ENCODE measurements at regions not wholly inside any gene's neighbourhood (a gene's known extent, or its start where the extent isn't known, plus 50 kb on each side); places are given as distances from the start of the nearest gene placed in this dataset.

DNA sequence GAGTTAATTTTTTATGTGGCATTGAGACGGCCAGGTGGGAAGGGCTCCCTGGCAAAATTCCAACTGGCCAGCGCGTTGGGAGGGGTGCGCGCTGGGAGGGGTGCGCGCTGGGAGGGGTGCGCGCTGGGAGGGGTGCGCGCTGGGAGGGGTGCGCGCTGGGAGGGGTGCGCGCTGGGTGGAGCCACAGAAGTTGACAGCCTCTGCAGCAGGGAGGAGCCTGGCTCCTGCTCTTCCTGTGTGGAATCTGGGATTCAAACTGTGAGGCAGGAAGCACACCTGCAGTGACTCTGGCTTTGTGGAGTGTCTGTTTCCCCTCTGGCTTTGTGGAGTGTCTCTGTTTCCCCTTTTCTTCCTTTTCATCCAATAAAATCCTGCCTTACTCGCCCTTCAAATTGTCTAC, 147.9 kb upstream of the CBLN2 start:
- H3K9me3 ChIP-seq (ENCODE audit: control insufficient read depth, low read depth, low read length), result no peaks in the 10 kb centered on the region
- peak overlapping the region; percentile 25 for H3K27ac ChIP-seq (ENCODE audit: low read length)
- H3K27me3 ChIP-seq (ENCODE audit: control insufficient read depth, insufficient read depth, low read length), result no peaks in the 10 kb centered on the region
- H3K36me3 ChIP-seq (ENCODE audit: control insufficient read depth, low read depth, low read length), result no peaks in the 10 kb centered on the region
- H3K4me3 ChIP-seq (ENCODE audit: low read length), result peak overlapping the region; percentile 15
- H3K9ac ChIP-seq (ENCODE audit: low read length), result no peak overlapping the region
- H3K4me1 ChIP-seq (ENCODE audit: control insufficient read depth, low read depth, low read length), result peaks cover 17% of the 10 kb centered on the region

- Histone ChIP-seq H3K27ac (ENCODE audit: low read length) (no peak overlapping the region), H3K27me3 (ENCODE audit: control insufficient read depth, insufficient read depth, low read length) (no peaks in the 10 kb centered on the region), H3K9me3 (ENCODE audit: control insufficient read depth, low read depth, low read length) (no peaks in the 10 kb centered on the region), H3K36me3 (ENCODE audit: control insufficient read depth, low read depth, low read length) (no peaks in the 10 kb centered on the region), H3K4me3 (ENCODE audit: low read length) (no peak overlapping the region), H3K4me1 (ENCODE audit: control insufficient read depth, low read depth, low read length) (peaks cover 10% of the 10 kb centered on the region), H3K9ac (ENCODE audit: low read length) (no peak overlapping the region)
Measured at GRCh38 chr18:72687736-72688135, 143.6 kb upstream of the CBLN2 start.

DNA sequence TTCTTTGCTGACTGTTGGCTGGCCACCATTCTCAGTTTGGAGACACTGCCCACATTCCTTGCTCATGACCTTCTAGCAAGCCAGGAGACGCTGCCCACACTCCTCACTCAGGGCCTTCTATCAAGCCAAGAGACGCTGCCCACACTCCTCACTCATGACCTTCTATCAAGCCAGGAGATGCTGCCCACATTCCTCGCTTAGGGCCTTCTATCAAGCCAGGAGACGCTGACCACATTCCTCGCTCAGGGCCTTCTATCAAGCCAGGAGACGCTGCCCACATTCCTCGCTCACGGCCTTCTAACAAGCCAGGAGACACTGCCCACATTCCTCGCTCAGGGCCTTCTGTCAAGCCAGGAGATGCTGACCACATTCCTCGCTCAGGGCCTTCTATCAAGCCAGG, 131.3 kb upstream of the CBLN2 start:
- H3K9me3 ChIP-seq (ENCODE audit: control insufficient read depth, low read depth, low read length), result no peaks in the 10 kb centered on the region
- no peak overlapping the region for H3K27ac ChIP-seq (ENCODE audit: low read length)
- no peaks in the 10 kb centered on the region for H3K4me1 ChIP-seq (ENCODE audit: control insufficient read depth, low read depth, low read length)
- H3K27me3 ChIP-seq (ENCODE audit: control insufficient read depth, insufficient read depth, low read length), result no peaks in the 10 kb centered on the region
- no peak overlapping the region for H3K4me3 ChIP-seq (ENCODE audit: low read length)
- no peak overlapping the region for H3K9ac ChIP-seq (ENCODE audit: low read length)
- no peaks in the 10 kb centered on the region for H3K36me3 ChIP-seq (ENCODE audit: control insufficient read depth, low read depth, low read length)

DNA sequence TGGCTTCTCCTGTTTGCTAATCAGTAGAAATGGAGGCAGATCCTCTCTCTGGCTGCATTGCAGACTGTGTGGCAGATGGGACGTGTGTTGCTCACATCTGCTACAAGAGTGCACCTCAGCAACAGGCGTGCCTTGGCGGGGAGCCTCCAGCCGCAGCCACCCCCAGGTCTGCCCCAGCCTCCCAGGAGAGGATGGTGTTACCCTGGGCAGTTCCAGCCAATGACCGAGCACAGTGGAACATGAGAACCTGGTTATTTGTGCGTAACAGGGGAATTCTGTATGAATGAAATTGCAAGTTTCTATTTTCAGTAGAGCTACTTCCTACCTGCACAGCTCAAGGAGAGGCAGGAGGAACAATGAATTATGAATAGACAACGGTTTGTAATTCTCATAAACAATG, 130.6 kb upstream of the CBLN2 start:
- Histone ChIP-seq H3K4me1 (ENCODE audit: control insufficient read depth, low read depth, low read length) (no peaks in the 10 kb centered on the region), H3K4me3 (ENCODE audit: low read length) (no peak overlapping the region), H3K27me3 (ENCODE audit: control insufficient read depth, insufficient read depth, low read length) (no peaks in the 10 kb centered on the region), H3K9me3 (ENCODE audit: control insufficient read depth, low read depth, low read length) (no peaks in the 10 kb centered on the region), H3K9ac (ENCODE audit: low read length) (no peak overlapping the region), H3K36me3 (ENCODE audit: control insufficient read depth, low read depth, low read length) (no peaks in the 10 kb centered on the region), H3K27ac (ENCODE audit: low read length) (no peak overlapping the region)

DNA sequence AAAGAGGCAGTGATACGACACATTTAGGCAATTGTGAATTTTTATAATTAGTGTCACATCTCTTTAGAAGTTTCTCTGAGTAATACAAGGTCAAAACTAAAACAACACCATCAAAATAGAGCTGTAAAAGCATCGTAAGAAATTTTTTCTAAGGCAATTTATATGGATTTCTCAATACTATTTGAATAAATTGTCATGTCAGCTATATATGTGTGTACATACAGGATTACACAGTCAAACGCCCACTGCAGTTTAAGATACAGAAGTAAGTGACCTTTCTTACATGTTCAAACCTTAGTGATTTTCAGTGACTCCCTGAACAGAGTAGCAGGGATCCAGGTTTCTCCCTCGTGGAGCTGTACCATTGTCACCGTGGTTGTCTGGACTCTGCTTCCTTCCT, 129.1 kb upstream of the CBLN2 start:
- no peak overlapping the region for H3K27ac ChIP-seq (ENCODE audit: low read length)
- no peaks in the 10 kb centered on the region for H3K4me1 ChIP-seq (ENCODE audit: control insufficient read depth, low read depth, low read length)
- no peak overlapping the region for H3K4me3 ChIP-seq (ENCODE audit: low read length)
- H3K27me3 ChIP-seq (ENCODE audit: control insufficient read depth, insufficient read depth, low read length), result no peaks in the 10 kb centered on the region
- H3K9ac ChIP-seq (ENCODE audit: low read length), result no peak overlapping the region
- no peaks in the 10 kb centered on the region for H3K36me3 ChIP-seq (ENCODE audit: control insufficient read depth, low read depth, low read length)
- H3K9me3 ChIP-seq (ENCODE audit: control insufficient read depth, low read depth, low read length), result no peaks in the 10 kb centered on the region

GRCh38 chr18:72672364-72673184, 128.4 kb upstream of the CBLN2 start:
- H3K4me3 ChIP-seq (ENCODE audit: low read length), result no peak overlapping the region
- H3K9ac ChIP-seq (ENCODE audit: low read length), result no peak overlapping the region
- no peaks in the 10 kb centered on the region for H3K36me3 ChIP-seq (ENCODE audit: control insufficient read depth, low read depth, low read length)
- H3K27ac ChIP-seq (ENCODE audit: low read length), result no peak overlapping the region
- no peaks in the 10 kb centered on the region for H3K27me3 ChIP-seq (ENCODE audit: control insufficient read depth, insufficient read depth, low read length)
- no peaks in the 10 kb centered on the region for H3K9me3 ChIP-seq (ENCODE audit: control insufficient read depth, low read depth, low read length)
- no peaks in the 10 kb centered on the region for H3K4me1 ChIP-seq (ENCODE audit: control insufficient read depth, low read depth, low read length)

GRCh38 chr18:72667932-72668331, 123.8 kb upstream of the CBLN2 start:
- Histone ChIP-seq H3K9ac (ENCODE audit: low read length) (no peak overlapping the region), H3K27ac (ENCODE audit: low read length) (no peak overlapping the region), H3K36me3 (ENCODE audit: control insufficient read depth, low read depth, low read length) (no peaks in the 10 kb centered on the region), H3K27me3 (ENCODE audit: control insufficient read depth, insufficient read depth, low read length) (no peaks in the 10 kb centered on the region), H3K4me1 (ENCODE audit: control insufficient read depth, low read depth, low read length) (no peaks in the 10 kb centered on the region), H3K9me3 (ENCODE audit: control insufficient read depth, low read depth, low read length) (peaks cover 3% of the 10 kb centered on the region), H3K4me3 (ENCODE audit: low read length) (no peak overlapping the region)

- Histone ChIP-seq H3K36me3 (ENCODE audit: control insufficient read depth, low read depth, low read length) (no peaks in the 10 kb centered on the region), H3K4me1 (ENCODE audit: control insufficient read depth, low read depth, low read length) (no peaks in the 10 kb centered on the region), H3K27me3 (ENCODE audit: control insufficient read depth, insufficient read depth, low read length) (no peaks in the 10 kb centered on the region), H3K27ac (ENCODE audit: low read length) (no peak overlapping the region), H3K4me3 (ENCODE audit: low read length) (no peak overlapping the region), H3K9me3 (ENCODE audit: control insufficient read depth, low read depth, low read length) (peaks cover 12% of the 10 kb centered on the region), H3K9ac (ENCODE audit: low read length) (no peak overlapping the region)
Measured at GRCh38 chr18:72652990-72653593, 109.0 kb upstream of the CBLN2 start.

DNA sequence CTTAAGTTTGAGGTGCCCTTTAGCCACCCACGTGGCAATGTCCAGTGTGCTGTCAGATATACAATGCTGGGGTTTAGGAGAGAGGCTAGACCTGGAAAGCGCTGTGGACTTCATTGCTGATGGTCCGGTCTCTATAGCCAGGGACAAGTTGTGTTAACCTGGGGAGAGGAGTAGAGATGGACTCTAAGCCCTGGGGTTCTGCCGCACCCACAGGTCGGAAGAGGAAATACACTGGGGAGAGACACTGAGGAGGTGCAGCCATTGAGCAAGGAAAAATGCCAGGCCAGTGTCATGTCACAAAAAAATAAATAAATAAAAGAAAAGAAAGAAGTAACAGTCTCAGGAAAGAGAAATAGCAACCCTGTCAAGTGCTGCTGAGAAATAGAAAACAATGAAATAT, 106.9 kb upstream of the CBLN2 start:
- H3K27me3 ChIP-seq (ENCODE audit: control insufficient read depth, insufficient read depth, low read length), result no peaks in the 10 kb centered on the region
- peaks cover 15% of the 10 kb centered on the region for H3K9me3 ChIP-seq (ENCODE audit: control insufficient read depth, low read depth, low read length)
- no peak overlapping the region for H3K27ac ChIP-seq (ENCODE audit: low read length)
- H3K4me3 ChIP-seq (ENCODE audit: low read length), result no peak overlapping the region
- no peaks in the 10 kb centered on the region for H3K4me1 ChIP-seq (ENCODE audit: control insufficient read depth, low read depth, low read length)
- no peak overlapping the region for H3K9ac ChIP-seq (ENCODE audit: low read length)
- no peaks in the 10 kb centered on the region for H3K36me3 ChIP-seq (ENCODE audit: control insufficient read depth, low read depth, low read length)

DNA sequence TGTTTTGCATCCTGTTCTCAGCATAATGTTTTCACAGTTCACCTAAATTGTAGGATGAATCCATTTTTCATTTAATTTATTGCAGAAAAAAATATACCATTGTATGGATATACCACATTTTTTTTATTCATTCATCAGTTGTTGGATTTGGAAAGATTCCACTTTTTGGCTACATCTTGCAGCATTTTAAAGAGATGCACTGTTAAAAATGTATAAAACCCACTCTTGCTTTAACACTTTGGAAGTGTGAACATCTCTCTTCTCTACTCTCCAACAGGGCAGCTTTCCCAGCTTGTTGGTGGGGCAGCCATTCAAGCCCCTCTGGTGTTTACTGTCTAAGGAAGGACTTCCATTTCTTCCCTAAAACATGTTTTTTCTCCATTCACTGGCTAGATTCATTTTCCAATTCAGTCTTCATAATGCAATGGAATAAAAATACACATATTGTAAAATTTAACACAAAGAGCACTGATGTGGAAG, 104.4 kb upstream of the CBLN2 start:
- no peak overlapping the region for H3K4me3 ChIP-seq (ENCODE audit: low read length)
- H3K9me3 ChIP-seq (ENCODE audit: control insufficient read depth, low read depth, low read length), result peaks cover 10% of the 10 kb centered on the region
- no peak overlapping the region for H3K9ac ChIP-seq (ENCODE audit: low read length)
- H3K4me1 ChIP-seq (ENCODE audit: control insufficient read depth, low read depth, low read length), result no peaks in the 10 kb centered on the region
- no peak overlapping the region for H3K27ac ChIP-seq (ENCODE audit: low read length)
- no peaks in the 10 kb centered on the region for H3K36me3 ChIP-seq (ENCODE audit: control insufficient read depth, low read depth, low read length)
- H3K27me3 ChIP-seq (ENCODE audit: control insufficient read depth, insufficient read depth, low read length), result no peaks in the 10 kb centered on the region

GRCh38 chr18:72648079-72648478, 103.9 kb upstream of the CBLN2 start:
- Histone ChIP-seq H3K9ac (ENCODE audit: low read length) (no peak overlapping the region), H3K36me3 (ENCODE audit: control insufficient read depth, low read depth, low read length) (no peaks in the 10 kb centered on the region), H3K27ac (ENCODE audit: low read length) (no peak overlapping the region), H3K27me3 (ENCODE audit: control insufficient read depth, insufficient read depth, low read length) (no peaks in the 10 kb centered on the region), H3K9me3 (ENCODE audit: control insufficient read depth, low read depth, low read length) (peaks cover 10% of the 10 kb centered on the region), H3K4me1 (ENCODE audit: control insufficient read depth, low read depth, low read length) (no peaks in the 10 kb centered on the region), H3K4me3 (ENCODE audit: low read length) (no peak overlapping the region)

- Histone ChIP-seq H3K4me3 (ENCODE audit: low read length) (no peak overlapping the region), H3K9ac (ENCODE audit: low read length) (no peak overlapping the region), H3K4me1 (ENCODE audit: control insufficient read depth, low read depth, low read length) (no peaks in the 10 kb centered on the region), H3K27me3 (ENCODE audit: control insufficient read depth, insufficient read depth, low read length) (no peaks in the 10 kb centered on the region), H3K36me3 (ENCODE audit: control insufficient read depth, low read depth, low read length) (no peaks in the 10 kb centered on the region), H3K9me3 (ENCODE audit: control insufficient read depth, low read depth, low read length) (peaks cover 19% of the 10 kb centered on the region), H3K27ac (ENCODE audit: low read length) (no peak overlapping the region)
Measured at GRCh38 chr18:72640557-72640956, 96.4 kb upstream of the CBLN2 start.
